HTR-8/SVneo (cell line): ENCODE measurements at regions not wholly inside any gene's neighbourhood (a gene's known extent, or its start where the extent isn't known, plus 50 kb on each side); places are given as distances from the start of the nearest gene placed in this dataset.
A peak's percentile ranks its signal among the peaks of the same experiment; 100 is the strongest.
"Not testable (repeated sequence)": the region's sequence is repeated elsewhere in the genome, so short reads cannot be mapped to it uniquely, and the experiment has no call there.

ENCODE experiments used
- DNase-seq: peaks from one replicate; pipeline ENCODE4 v3.0.0; 2011; ENCODE audit warnings: low spot score, mixed read lengths; ENCODE audit not compliant: insufficient read length
- FAIRE-seq: peaks from 2 replicates; lab custom pipeline; 2011; peaks lifted over from hg19 to GRCh38; lab: Jason Lieb, UNC

- DNase-seq (no peak), FAIRE-seq (peak; percentile 48)
Measured at GRCh38 chr20:52305858-52306257, 114.3 kb upstream of the ZFP64 start.

GRCh38 chr20:52305024-52305645, 113.6 kb upstream of the ZFP64 start:
- peak; percentile 95 for FAIRE-seq
- DNase-seq = peak; percentile 25

- FAIRE-seq (no peak), DNase-seq (no peak)
Measured at GRCh38 chr20:52303281-52303950, 111.8 kb upstream of the ZFP64 start.

GRCh38 chr20:52302736-52303135, 111.2 kb upstream of the ZFP64 start:
- FAIRE-seq (no peak), DNase-seq (no peak)

GRCh38 chr20:52302051-52302450, 110.5 kb upstream of the ZFP64 start:
- not testable (repeated sequence) for DNase-seq, FAIRE-seq

- FAIRE-seq (peak; percentile 81), DNase-seq (no peak)
Measured at GRCh38 chr20:52295556-52295955, 104.0 kb upstream of the ZFP64 start.

- DNase-seq = no peak
- peak; percentile 40 for FAIRE-seq
Measured at GRCh38 chr20:52294106-52294628, 102.6 kb upstream of the ZFP64 start.

GRCh38 chr20:52291109-52291508, 99.5 kb upstream of the ZFP64 start:
- peak; percentile 80 for FAIRE-seq
- no peak for DNase-seq

GRCh38 chr20:52290569-52290968, 99.0 kb upstream of the ZFP64 start:
- FAIRE-seq (no peak), DNase-seq (no peak)

- DNase-seq (no peak), FAIRE-seq (no peak)
Measured at GRCh38 chr20:52289956-52290565, 98.5 kb upstream of the ZFP64 start.

GRCh38 chr20:52280407-52280806, 88.8 kb upstream of the ZFP64 start:
- DNase-seq = no peak
- no peak for FAIRE-seq

GRCh38 chr20:52279706-52280105, 88.1 kb upstream of the ZFP64 start:
- DNase-seq (no peak), FAIRE-seq (no peak)

- FAIRE-seq (peak; percentile 64), DNase-seq (no peak)
Measured at GRCh38 chr20:52275181-52275691, 83.7 kb upstream of the ZFP64 start.

- FAIRE-seq = no peak
- no peak for DNase-seq
Measured at GRCh38 chr20:52270696-52271095, 79.1 kb upstream of the ZFP64 start.

GRCh38 chr20:52270001-52270606, 78.5 kb upstream of the ZFP64 start:
- FAIRE-seq = peak; percentile 33
- DNase-seq = no peak

GRCh38 chr20:52269321-52269720, 77.7 kb upstream of the ZFP64 start:
- no peak for DNase-seq
- FAIRE-seq = peak; percentile 69

GRCh38 chr20:52268184-52268749, 76.7 kb upstream of the ZFP64 start:
- FAIRE-seq = peak; percentile 98
- no peak for DNase-seq

- no peak for DNase-seq
Measured at GRCh38 chr20:52267418-52267817, 75.8 kb upstream of the ZFP64 start.

GRCh38 chr20:52263757-52264156, 72.2 kb upstream of the ZFP64 start:
- no peak for DNase-seq
- FAIRE-seq = no peak

More at GRCh38 chr20:52267418-52267817, 75.8 kb upstream of the ZFP64 start:
- no peak for FAIRE-seq

GRCh38 chr20:52261792-52262191, 70.2 kb upstream of the ZFP64 start:
- DNase-seq (no peak), FAIRE-seq (no peak)
